NCI-H2196 (cell line): ENCODE measurements at regions not wholly inside any gene's neighbourhood (a gene's known extent, or its start where the extent isn't known, plus 50 kb on each side); places are given as distances from the start of the nearest gene placed in this dataset.

Experiments used
- DNase-seq: peaks from one replicate; lab custom pipeline; 2025; ENCODE audit not compliant: unreplicated experiment; lab: John Stamatoyannopoulos, UW

DNA sequence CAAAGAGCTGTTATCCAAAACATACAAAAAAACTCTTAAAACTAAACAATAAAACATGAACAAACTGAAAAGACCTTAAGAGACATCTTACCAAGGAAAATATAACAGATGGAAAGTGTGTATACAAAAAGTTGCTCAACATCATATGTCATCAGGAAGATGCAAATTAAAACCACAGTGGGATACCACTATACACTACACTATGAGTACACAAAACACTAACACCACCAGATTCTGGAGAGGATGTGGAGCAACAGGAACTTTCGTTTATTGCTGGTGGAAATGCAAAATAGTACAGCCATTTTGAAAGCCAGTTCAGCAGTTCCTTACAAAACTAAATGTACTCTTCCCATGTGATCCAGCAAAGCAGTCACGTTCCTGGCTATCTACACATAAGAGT, 221.4 kb downstream of the CMPK2 start:
- DNase-seq, result no peak

DNA sequence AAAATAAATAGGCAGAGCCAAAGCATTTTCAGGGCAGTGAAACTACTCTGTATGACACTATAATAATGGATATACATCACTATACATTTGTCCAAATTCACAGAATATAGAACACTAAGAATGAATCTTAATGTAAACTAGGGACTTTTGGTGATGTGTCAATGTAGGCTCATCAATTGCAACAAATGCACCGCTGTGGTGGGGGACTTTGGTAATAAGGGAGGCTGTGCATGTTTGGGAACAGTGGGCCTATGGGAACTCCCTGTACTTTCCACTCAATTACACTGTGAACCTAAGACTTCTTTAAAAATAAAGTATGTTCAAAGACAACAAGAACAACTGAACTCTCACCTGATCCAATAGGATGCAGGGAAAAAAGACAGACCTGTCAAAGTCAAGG, 220.7 kb downstream of the CMPK2 start:
- no peak for DNase-seq

- DNase-seq, result no peak
These were observed 220.0 kb downstream of the CMPK2 start for GRCh38 chr2:6645672-6646071.

GRCh38 chr2:6647046-6647445, 218.7 kb downstream of the CMPK2 start:
- DNase-seq, result no peak

- no peak for DNase-seq
These were observed 217.0 kb downstream of the CMPK2 start for GRCh38 chr2:6648596-6649247.

GRCh38 chr2:6650311-6650710, 215.4 kb downstream of the CMPK2 start:
- DNase-seq, result no peak

- DNase-seq, result no peak
These were observed 213.5 kb downstream of the CMPK2 start for GRCh38 chr2:6652251-6652650.

DNA sequence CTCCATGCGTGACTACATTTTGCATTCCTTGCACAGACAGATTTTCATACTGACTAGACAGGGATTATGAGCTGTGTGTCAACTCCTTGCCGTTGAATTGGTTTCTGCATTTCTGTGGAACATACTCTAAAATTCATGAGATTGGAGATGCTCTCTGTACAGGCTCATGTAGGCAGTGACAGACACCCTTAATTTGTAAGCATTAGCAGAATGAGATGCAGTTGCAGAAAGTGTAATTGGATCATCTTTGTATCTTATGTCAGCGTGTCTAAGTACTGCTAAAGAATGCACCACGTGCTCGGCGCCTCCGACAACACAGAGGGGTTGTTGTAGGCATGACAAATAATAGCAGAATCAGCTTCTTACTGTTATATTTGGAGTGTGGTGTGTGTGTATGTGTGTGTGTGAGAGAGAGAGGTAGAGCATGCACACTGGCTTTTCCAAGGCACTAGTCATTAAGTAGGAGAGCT, 212.4 kb downstream of the CMPK2 start:
- DNase-seq, result no peak

DNA sequence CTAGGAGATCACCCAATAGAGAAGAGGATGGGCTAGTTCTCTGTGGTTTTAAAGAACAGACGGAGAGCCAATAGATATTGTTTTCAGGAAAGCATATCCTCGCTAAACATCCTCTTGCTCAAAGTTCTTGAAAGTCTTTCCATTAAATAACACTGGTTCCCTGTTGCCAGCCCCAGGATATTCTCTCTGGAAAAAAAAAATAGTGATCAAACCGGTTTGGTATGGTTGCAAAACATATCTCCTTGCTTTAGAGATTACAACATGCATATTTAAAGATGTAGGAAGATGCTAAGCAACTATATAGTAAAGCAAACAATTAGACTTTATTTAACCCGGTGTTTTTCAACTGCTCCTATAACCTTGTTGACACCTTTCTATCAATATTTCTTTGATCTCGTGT, 211.4 kb downstream of the CMPK2 start:
- no peak for DNase-seq

DNA sequence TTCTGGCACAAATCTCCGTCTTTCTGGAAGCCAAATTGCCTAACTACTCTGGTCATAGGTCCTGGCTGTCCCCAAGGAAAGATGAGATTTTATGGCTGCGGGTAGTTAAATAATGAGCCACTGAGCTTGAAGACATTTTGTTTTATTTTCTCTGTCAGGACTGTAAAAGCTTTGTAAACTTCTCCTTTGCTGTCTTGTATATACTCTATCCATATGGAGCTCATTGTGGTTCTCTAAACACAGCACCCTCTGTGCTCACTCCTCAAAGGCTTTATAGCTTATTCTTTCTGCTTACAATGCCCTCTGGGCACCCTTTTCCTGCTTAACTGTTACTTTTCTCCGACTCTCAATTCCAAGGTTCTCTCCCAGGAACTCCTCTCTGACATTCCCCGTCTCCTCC, 209.1 kb downstream of the CMPK2 start:
- no peak for DNase-seq

GRCh38 chr2:6657136-6657535, 208.6 kb downstream of the CMPK2 start:
- no peak for DNase-seq

DNA sequence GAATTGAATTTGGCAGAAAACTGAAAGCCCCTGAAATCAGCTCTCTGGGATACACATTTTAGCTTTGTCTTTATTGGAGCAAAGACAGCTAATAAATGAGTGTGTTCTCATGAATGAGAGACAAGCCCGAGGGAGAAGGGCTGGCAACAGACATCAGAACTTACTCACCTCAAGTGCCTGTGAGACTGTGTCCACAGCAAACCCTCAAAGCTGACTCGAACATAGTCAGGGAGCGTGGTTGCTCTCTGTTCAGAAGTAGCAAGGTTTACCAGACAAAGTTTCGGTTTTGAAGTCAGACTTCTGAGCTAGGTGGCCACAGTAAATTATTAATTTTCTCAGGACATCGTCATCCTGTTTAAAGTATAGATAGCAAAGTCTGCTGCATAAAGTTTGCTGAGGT, 207.9 kb downstream of the CMPK2 start:
- DNase-seq, result no peak

- no peak for DNase-seq
These were observed 201.2 kb downstream of the CMPK2 start for GRCh38 chr2:6664332-6665061.

DNA sequence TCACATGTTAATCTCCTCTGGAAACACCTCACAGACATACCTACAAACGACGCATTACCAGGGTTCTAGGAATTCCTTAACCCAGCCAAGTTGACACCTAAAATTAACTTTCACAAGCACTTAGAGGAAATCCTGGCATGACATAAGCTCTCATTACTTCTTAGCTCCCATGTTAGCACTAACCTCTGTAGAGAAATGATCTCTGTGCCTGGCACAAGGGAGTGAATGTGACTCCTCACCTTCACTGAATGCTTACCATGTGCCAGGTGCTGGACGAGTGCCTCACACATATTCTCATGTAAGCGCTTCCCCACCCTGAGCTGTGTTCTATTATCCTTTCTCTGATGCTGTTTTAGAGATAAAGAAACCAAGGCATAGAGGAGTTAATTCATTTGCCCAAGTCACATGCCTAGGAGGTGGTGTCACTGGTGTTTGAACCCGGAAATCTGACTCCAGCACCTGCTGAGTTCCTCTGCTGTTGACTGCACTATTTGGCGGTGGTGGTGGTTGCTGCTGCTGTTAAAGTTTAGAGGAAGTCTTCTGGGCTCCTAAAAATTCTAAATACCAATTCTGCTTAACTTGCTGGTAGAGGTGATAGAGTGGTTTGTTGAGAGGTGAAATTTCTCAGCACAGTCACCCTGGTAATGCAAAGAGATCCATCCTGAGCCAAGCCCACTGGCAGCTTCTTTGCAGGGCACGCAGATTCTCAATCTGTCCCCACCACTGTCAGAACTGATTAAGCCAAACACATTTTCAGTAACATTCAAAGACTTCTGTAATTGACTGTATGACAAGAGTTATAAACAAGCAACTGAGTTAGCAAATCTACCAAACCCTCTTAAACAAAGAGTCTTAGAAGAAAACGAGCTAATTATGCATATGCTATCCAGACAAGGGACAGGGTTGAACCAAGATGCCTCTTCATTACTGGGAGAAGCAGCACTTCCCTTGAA, 200.3 kb downstream of the CMPK2 start:
- no peak for DNase-seq

- DNase-seq, result no peak
These were observed 198.4 kb downstream of the CMPK2 start for GRCh38 chr2:6667326-6667725.

- no peak for DNase-seq
These were observed 193.8 kb downstream of the CMPK2 start for GRCh38 chr2:6671913-6672312.

GRCh38 chr2:6674381-6674780, 191.3 kb downstream of the CMPK2 start:
- DNase-seq, result no peak

- DNase-seq, result no peak
These were observed 189.9 kb downstream of the CMPK2 start for GRCh38 chr2:6675791-6676190.

- DNase-seq, result no peak
These were observed 189.5 kb downstream of the CMPK2 start for GRCh38 chr2:6676241-6676640.

DNA sequence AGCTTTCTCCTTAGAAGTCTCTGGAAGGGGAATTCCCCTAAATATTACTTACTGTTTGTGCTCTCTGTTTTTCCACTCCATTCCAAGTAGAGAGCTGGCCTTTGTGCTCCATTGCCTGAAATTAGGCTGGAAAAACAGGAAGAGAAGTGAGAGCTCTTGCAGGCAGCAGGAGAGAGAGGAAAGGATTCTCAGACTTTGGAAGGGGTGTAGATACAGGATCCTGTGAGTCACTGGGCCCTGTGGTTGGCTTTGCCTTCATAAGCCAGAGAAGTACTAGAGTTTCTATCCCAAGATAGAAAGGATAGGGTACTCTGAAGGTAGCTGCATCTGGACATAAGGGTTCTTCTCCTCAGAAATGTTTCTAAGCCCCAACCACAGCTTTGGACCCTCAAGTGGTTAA, 188.9 kb downstream of the CMPK2 start:
- no peak for DNase-seq

- DNase-seq, result no peak
These were observed 186.2 kb downstream of the CMPK2 start for GRCh38 chr2:6679471-6679870.

GRCh38 chr2:6683516-6683915, 182.2 kb downstream of the CMPK2 start:
- DNase-seq, result no peak
